SH-SY5Y (cell line): ENCODE measurements at regions not wholly inside any gene's neighbourhood (a gene's known extent, or its start where the extent isn't known, plus 50 kb on each side); places are given as distances from the start of the nearest gene placed in this dataset.

ENCODE experiments used
- GATA2 ChIP-seq: IDR thresholded peaks from 2 replicates; pipeline ENCODE4 v1.6.1; 2011; ENCODE audit warnings: mild to moderate bottlenecking, low read depth, low read length
- GATA3 ChIP-seq: IDR thresholded peaks from 2 replicates; pipeline ENCODE4 v1.6.1; 2011; ENCODE audit warnings: low read depth, mild to moderate bottlenecking, low read length, moderate library complexity

GRCh38 chr13:78183732-78184131 is 265.1 kb upstream of the EDNRB start:
- TF ChIP-seq GATA3 (no peak), GATA2 (no peak)

GRCh38 chr13:78182813-78183212 is 264.2 kb upstream of the EDNRB start:
- TF ChIP-seq GATA3 (no peak), GATA2 (no peak)

- no peak for TF ChIP-seq GATA2
- no peak for TF ChIP-seq GATA3
Observed at GRCh38 chr13:78177306-78177705, 258.7 kb upstream of the EDNRB start.

GRCh38 chr13:78176880-78177279 is 258.2 kb upstream of the EDNRB start:
- no peak for TF ChIP-seq GATA3

GRCh38 chr13:78169386-78169785 is 250.8 kb upstream of the EDNRB start:
- TF ChIP-seq GATA3 (no peak), GATA2 (no peak)

GRCh38 chr13:78168981-78169380 is 250.3 kb upstream of the EDNRB start:
- TF ChIP-seq GATA3: no peak
- TF ChIP-seq GATA2: no peak

- TF ChIP-seq GATA3 (no peak), GATA2 (no peak)
Observed at GRCh38 chr13:78161266-78161665, 242.6 kb upstream of the EDNRB start.

GRCh38 chr13:78160793-78161192 is 242.2 kb upstream of the EDNRB start:
- TF ChIP-seq GATA2 (no peak), GATA3 (no peak)

- no peak for TF ChIP-seq GATA2
- TF ChIP-seq GATA3: no peak
Observed at GRCh38 chr13:78152415-78152814, 233.8 kb upstream of the EDNRB start.

GRCh38 chr13:78147905-78148304 is 229.3 kb upstream of the EDNRB start:
- no peak for TF ChIP-seq GATA3
- TF ChIP-seq GATA2: no peak

GRCh38 chr13:78145276-78145675 is 226.6 kb upstream of the EDNRB start:
- TF ChIP-seq GATA2 (no peak), GATA3 (no peak)

- TF ChIP-seq GATA3 (peak; percentile 95), GATA2 (peak; percentile 97)
Observed at GRCh38 chr13:78139765-78140164, 221.1 kb upstream of the EDNRB start.

GRCh38 chr13:78138756-78139155 is 220.1 kb upstream of the EDNRB start:
- TF ChIP-seq GATA3 (no peak), GATA2 (no peak)

GRCh38 chr13:78137404-78138142 is 218.9 kb upstream of the EDNRB start:
- peak; percentile 81 for TF ChIP-seq GATA2
- TF ChIP-seq GATA3: no peak

GRCh38 chr13:78136966-78137365 is 218.3 kb upstream of the EDNRB start:
- TF ChIP-seq GATA3: no peak
- TF ChIP-seq GATA2: no peak

GRCh38 chr13:78133511-78133910 is 214.9 kb upstream of the EDNRB start:
- TF ChIP-seq GATA3: peak; percentile 63
- TF ChIP-seq GATA2: peak; percentile 89
